NCI-H1092 (cell line): ENCODE measurements at regions not wholly inside any gene's neighbourhood (a gene's known extent, or its start where the extent isn't known, plus 50 kb on each side); places are given as distances from the start of the nearest gene placed in this dataset.
"Not testable (repeated sequence)": the region's sequence is repeated elsewhere in the genome, so short reads cannot be mapped to it uniquely, and the experiment has no call there.

Experiments used
- DNase-seq: peaks from one replicate; lab custom pipeline; 2025; lab: John Stamatoyannopoulos, UW

GRCh38 chr22:48911647-48912046 lies 916.0 kb downstream of the BRD1 start:
- DNase-seq = not testable (repeated sequence)

DNA sequence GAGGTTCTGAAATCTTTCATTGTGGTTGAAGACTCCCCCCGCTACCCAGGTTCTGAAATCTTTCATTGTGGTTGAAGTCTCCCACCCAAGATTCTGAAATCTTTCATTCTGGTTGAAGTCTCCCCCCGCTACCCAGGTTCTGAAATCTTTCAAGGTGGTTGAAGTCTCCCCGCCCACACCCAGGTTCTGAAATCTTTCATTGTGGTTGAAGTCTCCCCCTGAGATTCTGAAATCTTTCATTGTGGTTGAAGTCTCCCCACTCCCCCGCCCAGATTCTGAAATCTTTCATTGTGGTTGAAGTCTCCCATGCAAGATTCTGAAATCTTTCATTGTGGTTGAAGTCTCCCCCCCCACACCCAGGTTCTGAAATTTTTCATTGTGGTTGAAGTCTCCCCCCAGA lies 916.6 kb downstream of the BRD1 start:
- DNase-seq = not testable (repeated sequence)

GRCh38 chr22:48908547-48908946 lies 919.1 kb downstream of the BRD1 start:
- no peak for DNase-seq

GRCh38 chr22:48907591-48907990 lies 920.1 kb downstream of the BRD1 start:
- no peak for DNase-seq

DNA sequence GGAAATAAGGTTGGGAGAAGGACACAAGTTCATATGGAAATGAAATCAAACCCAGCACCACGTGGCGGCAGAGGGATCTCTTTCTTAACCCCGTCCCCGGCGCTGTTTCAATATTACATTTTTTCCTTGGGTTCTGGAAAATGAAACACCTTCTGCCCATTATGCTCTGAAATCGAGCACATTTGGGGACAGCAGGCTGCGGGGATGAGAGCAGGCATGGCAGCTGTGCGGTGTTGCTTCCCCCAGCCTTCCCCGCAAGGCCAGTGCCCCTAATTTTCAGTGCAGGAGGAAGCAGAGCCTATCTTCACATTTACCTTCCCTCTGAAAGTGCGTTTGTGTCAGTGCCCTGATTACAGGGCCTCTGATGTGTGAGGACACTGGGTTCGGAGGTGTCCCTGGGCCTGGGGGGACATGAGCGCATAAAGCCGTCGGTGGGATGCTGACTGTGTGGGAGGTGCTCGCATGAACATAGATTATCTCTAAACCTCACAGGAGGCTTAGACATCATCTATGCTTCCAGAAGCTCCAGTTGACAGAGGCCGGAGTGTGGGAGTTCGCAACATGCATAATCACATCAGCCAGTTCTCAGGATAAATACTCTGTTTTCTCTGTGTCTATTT lies 921.3 kb downstream of the BRD1 start:
- no peak for DNase-seq

- DNase-seq = no peak
Observed at GRCh38 chr22:48905206-48905975, 922.3 kb downstream of the BRD1 start.

GRCh38 chr22:48902983-48903650 lies 924.6 kb downstream of the BRD1 start:
- DNase-seq = no peak

GRCh38 chr22:48902001-48902869 lies 925.4 kb downstream of the BRD1 start:
- DNase-seq = no peak

- DNase-seq = no peak
Observed at GRCh38 chr22:48901324-48901723, 926.3 kb downstream of the BRD1 start.

GRCh38 chr22:48900626-48901025 lies 927.0 kb downstream of the BRD1 start:
- no peak for DNase-seq

DNA sequence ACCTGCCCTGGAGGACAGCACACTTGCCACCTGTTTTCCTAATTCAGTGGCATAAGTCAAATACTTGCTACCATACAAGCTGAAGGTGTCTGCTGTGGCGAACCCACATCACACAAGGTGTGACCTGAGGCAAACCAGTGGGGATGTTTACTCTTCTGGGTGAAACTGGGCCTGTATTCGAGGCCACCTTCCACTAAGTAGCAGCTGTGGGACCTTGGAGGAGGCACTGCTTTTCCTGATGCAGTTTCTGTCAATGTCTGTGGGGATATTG lies 927.4 kb downstream of the BRD1 start:
- no peak for DNase-seq

DNA sequence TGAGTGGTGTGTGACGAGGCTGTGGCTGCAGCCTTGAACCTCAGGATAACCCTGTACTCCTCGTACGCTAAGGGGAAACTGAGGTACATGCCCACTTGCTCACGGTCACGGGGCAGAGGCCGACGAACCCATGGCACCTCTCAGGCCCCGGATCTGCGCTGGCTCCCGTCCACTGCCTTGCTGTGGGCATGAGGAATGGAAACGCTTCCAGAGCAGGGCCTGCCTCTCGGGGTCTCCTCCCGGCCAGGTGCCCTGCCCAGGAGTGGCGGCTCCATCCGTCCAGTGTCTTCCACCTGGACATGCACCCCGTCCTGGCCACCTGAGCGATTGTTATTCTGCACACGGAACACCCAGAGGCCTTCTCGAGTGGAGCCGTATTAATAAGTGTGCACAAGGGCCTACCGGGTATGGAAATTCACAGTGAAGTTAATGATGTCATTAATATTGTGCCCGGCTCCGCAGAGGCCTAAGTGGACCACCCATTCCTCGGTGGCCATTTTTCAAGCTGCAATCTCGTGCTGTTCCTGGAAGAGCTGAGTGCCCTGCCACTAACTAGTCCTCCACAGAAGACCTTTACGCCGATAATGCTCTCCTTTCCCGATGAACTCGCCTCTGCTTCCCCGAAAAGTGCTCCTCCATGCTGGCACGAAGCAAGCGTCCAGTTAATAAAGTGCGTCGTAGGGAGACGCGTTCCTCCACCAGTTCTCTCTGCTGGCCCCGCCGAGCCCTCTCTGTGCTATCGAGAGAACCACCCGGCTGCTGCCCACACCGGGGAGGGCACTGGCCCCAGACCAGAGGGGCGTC lies 927.9 kb downstream of the BRD1 start:
- no peak for DNase-seq

GRCh38 chr22:48898524-48899250 lies 929.0 kb downstream of the BRD1 start:
- no peak for DNase-seq

GRCh38 chr22:48897645-48898370 lies 929.9 kb downstream of the BRD1 start:
- no peak for DNase-seq

DNA sequence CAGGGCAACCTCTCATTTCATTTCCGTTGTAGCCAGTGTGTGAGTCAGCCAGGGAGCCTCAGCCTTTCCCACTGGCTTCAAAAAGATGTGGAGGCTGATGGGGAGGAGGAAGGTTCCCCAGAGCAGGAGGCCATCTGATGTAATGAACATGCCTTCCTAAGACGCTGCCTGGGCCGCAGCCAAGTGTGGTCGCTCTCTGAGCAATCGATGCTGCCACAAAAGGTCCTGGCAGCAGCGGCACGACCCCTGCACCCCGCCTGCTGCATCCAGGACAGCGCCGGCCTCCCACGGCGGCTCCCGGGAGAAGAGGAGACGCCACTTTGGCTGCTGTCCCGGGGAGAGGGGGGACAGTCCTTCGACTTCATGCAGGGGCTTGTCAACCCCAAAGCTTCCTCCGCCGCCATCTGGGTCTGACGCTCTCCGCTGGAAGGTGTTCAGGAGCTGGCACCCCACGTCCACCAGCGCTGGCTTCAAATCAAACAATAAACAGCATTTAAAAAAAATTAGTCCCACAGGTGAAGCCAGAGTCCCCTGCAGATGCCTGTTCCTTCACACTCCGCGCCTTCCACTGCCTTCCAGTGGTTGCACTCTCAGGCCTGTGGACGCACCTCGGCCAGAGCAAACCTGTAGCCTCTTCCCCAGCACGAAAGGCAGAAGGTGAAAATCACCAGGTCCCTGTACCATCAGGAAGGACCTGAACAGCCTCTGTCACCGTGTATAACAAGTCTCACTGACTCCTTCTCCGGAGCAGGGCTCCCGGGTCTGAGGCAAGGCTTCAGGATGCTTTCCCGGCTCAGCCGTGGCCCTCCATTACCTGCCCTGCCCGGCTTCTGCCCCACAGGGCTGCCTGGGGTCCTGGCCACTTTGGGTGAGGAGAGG lies 930.7 kb downstream of the BRD1 start:
- no peak for DNase-seq

GRCh38 chr22:48895831-48896765 lies 931.6 kb downstream of the BRD1 start:
- DNase-seq = no peak

- no peak for DNase-seq
Observed at GRCh38 chr22:48895336-48895735, 932.3 kb downstream of the BRD1 start.

GRCh38 chr22:48894804-48895250 lies 932.8 kb downstream of the BRD1 start:
- DNase-seq = no peak
